SK-N-SH (cell line): ENCODE measurements at regions not wholly inside any gene's neighbourhood (a gene's known extent, or its start where the extent isn't known, plus 50 kb on each side); places are given as distances from the start of the nearest gene placed in this dataset.

Experiments used
- CHD2 ChIP-seq: fragments of 150-350 bp; IDR thresholded peaks from 2 replicates; pipeline ENCODE4 v1.6.1; 2018; ENCODE audit warnings: low read length; ENCODE audit not compliant: partially characterized antibody
- JUND ChIP-seq: IDR thresholded peaks from 2 replicates; pipeline ENCODE4 v1.4.0; 2012
- NFIC ChIP-seq: IDR thresholded peaks from 2 replicates; pipeline ENCODE4 v1.4.0; 2012; ENCODE audit warnings: borderline replicate concordance
- NRF1 ChIP-seq: IDR thresholded peaks from 2 replicates; pipeline ENCODE4 v1.6.1; 2012; ENCODE audit warnings: low read depth, mild to moderate bottlenecking, low read length
- POLR2AphosphoS5 ChIP-seq: IDR thresholded peaks from 2 replicates; pipeline ENCODE4 v1.6.1; 2012; ENCODE audit warnings: low read depth, low read length
- SMC3 ChIP-seq: IDR thresholded peaks from 2 replicates; pipeline ENCODE4 v1.6.1; 2012; ENCODE audit warnings: low read depth, low read length, improper control_type of control experiment
- TF ChIP-seq, protein P1 (sequence below): fragments of 200-600 bp; sonication (generic); IDR thresholded peaks from 2 replicates; pipeline ENCODE4 v1.6.1; 2017; ENCODE audit warnings: antibody characterized with exemption, mild to moderate bottlenecking, moderate library complexity
- TF ChIP-seq, protein P2 (sequence below): IDR thresholded peaks from 2 replicates; pipeline ENCODE4 v1.6.1; 2012; ENCODE audit warnings: mild to moderate bottlenecking, low read depth, low read length, moderate library complexity
- TF ChIP-seq, protein P3 (sequence below): IDR thresholded peaks from 2 replicates; pipeline ENCODE4 v1.4.0; 2012; ENCODE audit warnings: low read depth, borderline replicate concordance

DNA sequence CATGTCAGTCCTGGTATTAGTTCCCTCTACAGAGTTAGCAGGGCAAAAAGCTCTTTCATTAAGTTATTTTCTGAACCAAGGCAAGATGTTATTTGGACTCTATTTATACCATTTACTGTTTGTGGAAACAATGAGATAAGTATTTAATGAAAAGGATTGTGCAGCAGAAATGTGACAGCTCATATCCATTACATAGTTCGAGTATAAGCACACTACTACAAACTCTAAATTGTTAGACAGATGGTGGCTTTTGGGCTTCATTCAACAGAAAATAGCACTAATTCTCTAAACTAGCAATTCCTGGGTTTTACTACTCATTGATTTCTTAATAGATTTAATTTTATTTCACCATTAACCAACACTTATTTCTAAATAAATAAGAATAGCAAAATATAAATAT is 95.2 kb upstream of the ANK2 start:
- TF ChIP-seq, protein P1, sequence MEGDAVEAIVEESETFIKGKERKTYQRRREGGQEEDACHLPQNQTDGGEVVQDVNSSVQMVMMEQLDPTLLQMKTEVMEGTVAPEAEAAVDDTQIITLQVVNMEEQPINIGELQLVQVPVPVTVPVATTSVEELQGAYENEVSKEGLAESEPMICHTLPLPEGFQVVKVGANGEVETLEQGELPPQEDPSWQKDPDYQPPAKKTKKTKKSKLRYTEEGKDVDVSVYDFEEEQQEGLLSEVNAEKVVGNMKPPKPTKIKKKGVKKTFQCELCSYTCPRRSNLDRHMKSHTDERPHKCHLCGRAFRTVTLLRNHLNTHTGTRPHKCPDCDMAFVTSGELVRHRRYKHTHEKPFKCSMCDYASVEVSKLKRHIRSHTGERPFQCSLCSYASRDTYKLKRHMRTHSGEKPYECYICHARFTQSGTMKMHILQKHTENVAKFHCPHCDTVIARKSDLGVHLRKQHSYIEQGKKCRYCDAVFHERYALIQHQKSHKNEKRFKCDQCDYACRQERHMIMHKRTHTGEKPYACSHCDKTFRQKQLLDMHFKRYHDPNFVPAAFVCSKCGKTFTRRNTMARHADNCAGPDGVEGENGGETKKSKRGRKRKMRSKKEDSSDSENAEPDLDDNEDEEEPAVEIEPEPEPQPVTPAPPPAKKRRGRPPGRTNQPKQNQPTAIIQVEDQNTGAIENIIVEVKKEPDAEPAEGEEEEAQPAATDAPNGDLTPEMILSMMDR: no peak
- TF ChIP-seq, protein P2, sequence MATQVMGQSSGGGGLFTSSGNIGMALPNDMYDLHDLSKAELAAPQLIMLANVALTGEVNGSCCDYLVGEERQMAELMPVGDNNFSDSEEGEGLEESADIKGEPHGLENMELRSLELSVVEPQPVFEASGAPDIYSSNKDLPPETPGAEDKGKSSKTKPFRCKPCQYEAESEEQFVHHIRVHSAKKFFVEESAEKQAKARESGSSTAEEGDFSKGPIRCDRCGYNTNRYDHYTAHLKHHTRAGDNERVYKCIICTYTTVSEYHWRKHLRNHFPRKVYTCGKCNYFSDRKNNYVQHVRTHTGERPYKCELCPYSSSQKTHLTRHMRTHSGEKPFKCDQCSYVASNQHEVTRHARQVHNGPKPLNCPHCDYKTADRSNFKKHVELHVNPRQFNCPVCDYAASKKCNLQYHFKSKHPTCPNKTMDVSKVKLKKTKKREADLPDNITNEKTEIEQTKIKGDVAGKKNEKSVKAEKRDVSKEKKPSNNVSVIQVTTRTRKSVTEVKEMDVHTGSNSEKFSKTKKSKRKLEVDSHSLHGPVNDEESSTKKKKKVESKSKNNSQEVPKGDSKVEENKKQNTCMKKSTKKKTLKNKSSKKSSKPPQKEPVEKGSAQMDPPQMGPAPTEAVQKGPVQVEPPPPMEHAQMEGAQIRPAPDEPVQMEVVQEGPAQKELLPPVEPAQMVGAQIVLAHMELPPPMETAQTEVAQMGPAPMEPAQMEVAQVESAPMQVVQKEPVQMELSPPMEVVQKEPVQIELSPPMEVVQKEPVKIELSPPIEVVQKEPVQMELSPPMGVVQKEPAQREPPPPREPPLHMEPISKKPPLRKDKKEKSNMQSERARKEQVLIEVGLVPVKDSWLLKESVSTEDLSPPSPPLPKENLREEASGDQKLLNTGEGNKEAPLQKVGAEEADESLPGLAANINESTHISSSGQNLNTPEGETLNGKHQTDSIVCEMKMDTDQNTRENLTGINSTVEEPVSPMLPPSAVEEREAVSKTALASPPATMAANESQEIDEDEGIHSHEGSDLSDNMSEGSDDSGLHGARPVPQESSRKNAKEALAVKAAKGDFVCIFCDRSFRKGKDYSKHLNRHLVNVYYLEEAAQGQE: no peak
- no peak for TF ChIP-seq JUND
- no peak for TF ChIP-seq SMC3
- no peak for TF ChIP-seq POLR2AphosphoS5
- TF ChIP-seq NRF1: no peak
- no peak for TF ChIP-seq CHD2
- TF ChIP-seq NFIC: no peak
- TF ChIP-seq, protein P3, sequence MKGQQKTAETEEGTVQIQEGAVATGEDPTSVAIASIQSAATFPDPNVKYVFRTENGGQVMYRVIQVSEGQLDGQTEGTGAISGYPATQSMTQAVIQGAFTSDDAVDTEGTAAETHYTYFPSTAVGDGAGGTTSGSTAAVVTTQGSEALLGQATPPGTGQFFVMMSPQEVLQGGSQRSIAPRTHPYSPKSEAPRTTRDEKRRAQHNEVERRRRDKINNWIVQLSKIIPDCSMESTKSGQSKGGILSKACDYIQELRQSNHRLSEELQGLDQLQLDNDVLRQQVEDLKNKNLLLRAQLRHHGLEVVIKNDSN: no peak
